ENCODE measurements at regions not wholly inside any gene's neighbourhood (a gene's known extent, or its start where the extent isn't known, plus 50 kb on each side); places are given as distances from the start of the nearest gene placed in this dataset.

- no peaks in the 10 kb centered on the region for H3K9me3 ChIP-seq (ENCODE audit: low read depth)
- no peak overlapping the region for H3K9ac ChIP-seq
- H3K79me2 ChIP-seq (ENCODE audit: insufficient read depth): no peaks in the 10 kb centered on the region
- H3K9me2 ChIP-seq (ENCODE audit: insufficient read depth): no peaks in the 10 kb centered on the region
- in situ Hi-C loops (cut with MboI): no loop called here
- H3F3A ChIP-seq (ENCODE audit: insufficient read depth): no peaks in the 10 kb centered on the region
- peaks cover 41% of the 10 kb centered on the region for H3K27me3 ChIP-seq (replicated peaks; ENCODE audit: insufficient read depth)
- H3K4me3 ChIP-seq: no peak overlapping the region
- 23 to 30% methylated on average over 1 of the region's 1 CpG for WGBS, 2 experiments (ENCODE audit: low coverage in 1 of 2, low lambda C conversion rate in 2 of 2, missing lambda C conversion rate in 2 of 2)
- no peaks in the 10 kb centered on the region for H3K36me3 ChIP-seq (ENCODE audit: low read depth)
- H4K20me1 ChIP-seq (ENCODE audit: insufficient read depth): no peaks in the 10 kb centered on the region
- H3K4me1 ChIP-seq (ENCODE audit: insufficient read depth): no peaks in the 10 kb centered on the region
- no peak overlapping the region for H3K4me2 ChIP-seq (ENCODE audit: unreplicated experiment)
- H2AFZ ChIP-seq: no peak overlapping the region
- no peak overlapping the region for H3K27ac ChIP-seq
- no peak for TF ChIP-seq EZH2 (IDR thresholded peaks at IDR 0.05; ENCODE audit: insufficient read depth, poor library complexity, severe bottlenecking)
- no peak for TF ChIP-seq EZH2phosphoT487 (IDR thresholded peaks at IDR 0.05; ENCODE audit: insufficient read depth, low read depth)
- DNase-seq: no peak
Measured at GRCh38 chr4:16387448-16387847, 161.2 kb upstream of the TAPT1 start.

- H3K9ac ChIP-seq: no peak overlapping the region
- no peaks in the 10 kb centered on the region for H3K79me2 ChIP-seq (ENCODE audit: insufficient read depth)
- H3K27ac ChIP-seq: no peak overlapping the region
- no peaks in the 10 kb centered on the region for H3F3A ChIP-seq (ENCODE audit: insufficient read depth)
- H3K4me1 ChIP-seq (ENCODE audit: insufficient read depth): no peaks in the 10 kb centered on the region
- TF ChIP-seq EZH2phosphoT487 (IDR thresholded peaks at IDR 0.05; ENCODE audit: insufficient read depth, low read depth) (no peak), EZH2 (IDR thresholded peaks at IDR 0.05; ENCODE audit: insufficient read depth, poor library complexity, severe bottlenecking) (no peak)
- no peak for DNase-seq
- no peak overlapping the region for H2AFZ ChIP-seq
- H3K36me3 ChIP-seq (ENCODE audit: low read depth): no peaks in the 10 kb centered on the region
- no peak overlapping the region for H3K4me2 ChIP-seq (ENCODE audit: unreplicated experiment)
- H3K4me3 ChIP-seq: no peak overlapping the region
- peaks cover 41% of the 10 kb centered on the region for H3K27me3 ChIP-seq (replicated peaks; ENCODE audit: insufficient read depth)
- in situ Hi-C loops (cut with MboI): no loop called here
- H3K9me2 ChIP-seq (ENCODE audit: insufficient read depth): no peaks in the 10 kb centered on the region
- no peaks in the 10 kb centered on the region for H3K9me3 ChIP-seq (ENCODE audit: low read depth)
- H4K20me1 ChIP-seq (ENCODE audit: insufficient read depth): no peaks in the 10 kb centered on the region
Measured at GRCh38 chr4:16386711-16387320, 160.5 kb upstream of the TAPT1 start.

- Histone ChIP-seq H3K36me3 (ENCODE audit: low read depth) (no peaks in the 10 kb centered on the region), H3K79me2 (ENCODE audit: insufficient read depth) (no peaks in the 10 kb centered on the region), H3K9me3 (ENCODE audit: low read depth) (no peaks in the 10 kb centered on the region), H3K4me1 (ENCODE audit: insufficient read depth) (no peaks in the 10 kb centered on the region), H4K20me1 (ENCODE audit: insufficient read depth) (no peaks in the 10 kb centered on the region), H3K27ac (no peak overlapping the region), H3K27me3 (replicated peaks; ENCODE audit: insufficient read depth) (peaks cover 30% of the 10 kb centered on the region), H3K4me2 (ENCODE audit: unreplicated experiment) (no peak overlapping the region), H2AFZ (no peak overlapping the region), H3F3A (ENCODE audit: insufficient read depth) (no peaks in the 10 kb centered on the region), H3K9me2 (ENCODE audit: insufficient read depth) (no peaks in the 10 kb centered on the region), H3K9ac (no peak overlapping the region), H3K4me3 (no peak overlapping the region)
- DNase-seq: no peak
- TF ChIP-seq EZH2 (IDR thresholded peaks at IDR 0.05; ENCODE audit: insufficient read depth, poor library complexity, severe bottlenecking): no peak
- TF ChIP-seq EZH2phosphoT487 (IDR thresholded peaks at IDR 0.05; ENCODE audit: insufficient read depth, low read depth): no peak
- in situ Hi-C loops (cut with MboI): no loop called here
- WGBS, 2 experiments (ENCODE audit: low coverage in 1 of 2, low lambda C conversion rate in 2 of 2, missing lambda C conversion rate in 2 of 2): 26% methylated on average over 6 of the region's 6 CpGs
Measured at GRCh38 chr4:16384576-16384975, 158.3 kb upstream of the TAPT1 start.

GRCh38 chr4:16382571-16382970 lies 156.3 kb upstream of the TAPT1 start:
- H3K36me3 ChIP-seq (ENCODE audit: low read depth): no peaks in the 10 kb centered on the region
- no peaks in the 10 kb centered on the region for H3K9me3 ChIP-seq (ENCODE audit: low read depth)
- H3K27me3 ChIP-seq (replicated peaks; ENCODE audit: insufficient read depth): peaks cover 29% of the 10 kb centered on the region
- no peaks in the 10 kb centered on the region for H3K79me2 ChIP-seq (ENCODE audit: insufficient read depth)
- H3F3A ChIP-seq (ENCODE audit: insufficient read depth): no peaks in the 10 kb centered on the region
- H3K9me2 ChIP-seq (ENCODE audit: insufficient read depth): no peaks in the 10 kb centered on the region
- H3K4me3 ChIP-seq: no peak overlapping the region
- no peak overlapping the region for H3K9ac ChIP-seq
- H3K4me1 ChIP-seq (ENCODE audit: insufficient read depth): no peaks in the 10 kb centered on the region
- no peak overlapping the region for H3K4me2 ChIP-seq (ENCODE audit: unreplicated experiment)
- no peak overlapping the region for H2AFZ ChIP-seq
- no peaks in the 10 kb centered on the region for H4K20me1 ChIP-seq (ENCODE audit: insufficient read depth)
- 43 to 48% methylated on average over 2 to 3 of the region's 3 CpGs for WGBS, 2 experiments (ENCODE audit: low coverage in 1 of 2, low lambda C conversion rate in 2 of 2, missing lambda C conversion rate in 2 of 2)
- no peak for DNase-seq
- H3K27ac ChIP-seq: no peak overlapping the region
- TF ChIP-seq EZH2 (IDR thresholded peaks at IDR 0.05; ENCODE audit: insufficient read depth, poor library complexity, severe bottlenecking) (no peak), EZH2phosphoT487 (IDR thresholded peaks at IDR 0.05; ENCODE audit: insufficient read depth, low read depth) (no peak)
- in situ Hi-C loops (cut with MboI): no loop called here

- H3F3A ChIP-seq (ENCODE audit: insufficient read depth): no peaks in the 10 kb centered on the region
- in situ Hi-C loops (cut with MboI): no loop called here
- TF ChIP-seq EZH2 (IDR thresholded peaks at IDR 0.05; ENCODE audit: insufficient read depth, poor library complexity, severe bottlenecking): no peak
- TF ChIP-seq EZH2phosphoT487 (IDR thresholded peaks at IDR 0.05; ENCODE audit: insufficient read depth, low read depth): no peak
- no peak overlapping the region for H3K9ac ChIP-seq
- no peaks in the 10 kb centered on the region for H3K9me2 ChIP-seq (ENCODE audit: insufficient read depth)
- H2AFZ ChIP-seq: no peak overlapping the region
- no peaks in the 10 kb centered on the region for H3K36me3 ChIP-seq (ENCODE audit: low read depth)
- no peaks in the 10 kb centered on the region for H4K20me1 ChIP-seq (ENCODE audit: insufficient read depth)
- peaks cover 20% of the 10 kb centered on the region for H3K27me3 ChIP-seq (replicated peaks; ENCODE audit: insufficient read depth)
- H3K4me2 ChIP-seq (ENCODE audit: unreplicated experiment): no peak overlapping the region
- no peaks in the 10 kb centered on the region for H3K79me2 ChIP-seq (ENCODE audit: insufficient read depth)
- WGBS, 2 experiments (ENCODE audit: low coverage in 1 of 2, low lambda C conversion rate in 2 of 2, missing lambda C conversion rate in 2 of 2): 48 to 58% methylated on average over 5 of the region's 5 CpGs
- DNase-seq: no peak
- H3K9me3 ChIP-seq (ENCODE audit: low read depth): no peaks in the 10 kb centered on the region
- no peak overlapping the region for H3K4me3 ChIP-seq
- no peak overlapping the region for H3K27ac ChIP-seq
- H3K4me1 ChIP-seq (ENCODE audit: insufficient read depth): no peaks in the 10 kb centered on the region
Measured at GRCh38 chr4:16377887-16378286, 151.6 kb upstream of the TAPT1 start.

All from GM23248 (cell line).